HG02943 (cell line): ENCODE measurements at regions not wholly inside any gene's neighbourhood (a gene's known extent, or its start where the extent isn't known, plus 50 kb on each side); places are given as distances from the start of the nearest gene placed in this dataset.

Experiments used
- ATAC-seq: cut with Tn5 transposase; IDR thresholded peaks from one replicate; pipeline ENCODE4 v1.9.1; 2021; ENCODE audit warnings: mild to moderate bottlenecking, low read depth, moderate library complexity; ENCODE audit not compliant: unreplicated experiment

- no peak for ATAC-seq
Observed at GRCh38 chr9:26597542-26598149, 295.0 kb downstream of the CAAP1 start.

GRCh38 chr9:26579056-26579455 is 313.5 kb downstream of the CAAP1 start:
- ATAC-seq = no peak

DNA sequence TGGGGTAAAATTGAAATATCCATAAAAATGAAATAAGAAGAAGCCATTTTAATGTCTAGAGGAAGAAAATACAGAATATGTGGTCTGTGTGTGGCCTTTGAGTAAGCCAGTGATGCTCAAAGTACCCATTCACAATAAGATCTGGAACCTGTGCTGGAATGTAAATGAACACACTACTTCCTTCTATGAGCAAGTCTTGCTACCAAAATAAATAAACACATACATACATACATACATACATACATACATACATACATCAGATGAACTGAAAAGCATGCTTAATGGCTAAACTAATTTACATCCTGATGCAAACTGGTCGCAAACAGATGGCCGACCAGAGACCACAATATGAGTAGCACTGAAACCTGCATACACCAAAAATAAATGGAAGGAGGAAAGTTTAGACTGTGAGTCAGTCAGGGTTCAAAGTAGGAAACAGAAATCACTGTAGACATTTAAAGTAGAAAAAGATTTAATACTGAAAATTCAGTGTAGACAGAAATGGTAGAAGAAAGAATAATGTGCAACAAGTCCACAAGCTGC is 317.6 kb downstream of the CAAP1 start:
- no peak for ATAC-seq

- ATAC-seq = no peak
Observed at GRCh38 chr9:26574256-26574655, 318.3 kb downstream of the CAAP1 start.

- no peak for ATAC-seq
Observed at GRCh38 chr9:26567976-26568375, 324.6 kb downstream of the CAAP1 start.

GRCh38 chr9:26566141-26566540 is 326.5 kb downstream of the CAAP1 start:
- no peak for ATAC-seq

- no peak for ATAC-seq
Observed at GRCh38 chr9:26565118-26565517, 327.5 kb downstream of the CAAP1 start.

GRCh38 chr9:26562338-26562737 is 330.3 kb downstream of the CAAP1 start:
- no peak for ATAC-seq

DNA sequence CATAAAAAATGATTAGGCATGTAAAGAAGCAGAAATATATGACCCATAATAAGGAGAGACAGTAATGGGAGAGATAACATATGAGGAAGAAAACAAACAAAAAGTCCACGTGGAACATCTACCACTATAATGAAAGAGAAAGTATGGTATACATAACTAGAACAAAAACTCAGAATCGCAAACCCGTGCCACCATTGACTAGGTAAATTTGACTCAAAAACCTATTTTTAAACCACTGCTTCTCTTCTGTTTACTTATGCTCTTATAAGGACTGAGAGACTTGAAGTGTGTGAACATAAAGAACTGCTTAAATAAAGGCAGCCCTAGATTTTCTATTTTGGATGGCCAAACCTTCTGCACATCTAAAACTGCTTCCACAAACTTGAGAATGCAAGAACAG is 330.7 kb downstream of the CAAP1 start:
- ATAC-seq = no peak

GRCh38 chr9:26559506-26559905 is 333.1 kb downstream of the CAAP1 start:
- no peak for ATAC-seq

GRCh38 chr9:26551971-26552370 is 340.6 kb downstream of the CAAP1 start:
- ATAC-seq = no peak

DNA sequence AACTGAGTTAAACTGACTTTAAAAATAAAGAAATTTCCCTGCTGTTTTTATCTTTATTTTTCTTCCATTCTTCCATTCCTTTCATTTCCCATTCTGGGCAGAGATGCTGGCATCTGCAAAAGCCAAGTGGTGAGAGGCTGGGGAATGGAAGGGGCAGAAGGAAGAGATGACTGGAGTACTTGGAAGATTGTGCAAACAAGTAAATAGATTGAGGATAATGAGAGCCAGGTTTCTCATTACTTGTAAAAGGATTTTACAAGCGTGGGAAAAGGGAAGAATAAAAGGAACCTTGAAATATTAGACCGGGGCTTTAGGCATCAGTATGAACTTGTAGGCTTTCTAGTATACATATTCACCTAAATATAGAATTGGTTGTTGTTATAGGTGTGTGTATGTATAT is 341.2 kb downstream of the CAAP1 start:
- no peak for ATAC-seq

DNA sequence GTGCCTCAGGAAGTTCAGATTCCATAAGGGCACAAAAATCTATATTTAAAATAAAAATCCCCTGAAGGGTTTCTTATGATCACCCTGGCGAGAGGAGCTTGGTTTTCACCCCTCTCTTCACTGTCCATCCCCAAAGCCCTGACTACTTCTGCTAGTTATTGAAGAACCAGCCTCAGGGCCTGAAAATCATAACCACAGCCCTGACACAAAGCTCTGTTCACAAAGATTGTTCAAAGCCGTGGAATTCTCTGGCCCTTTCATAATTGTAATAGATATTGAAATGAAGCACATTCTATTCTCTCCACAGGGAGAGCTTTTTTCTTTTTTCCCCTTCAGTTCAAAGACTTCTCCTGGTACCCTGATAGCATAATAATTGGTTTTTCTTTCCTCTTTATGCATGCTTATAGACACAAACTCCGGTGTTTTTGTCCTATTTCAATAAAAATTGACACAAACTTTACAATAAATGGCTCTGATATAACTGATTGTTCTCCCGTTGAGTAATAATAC is 343.8 kb downstream of the CAAP1 start:
- no peak for ATAC-seq

GRCh38 chr9:26539867-26540493 is 352.6 kb downstream of the CAAP1 start:
- no peak for ATAC-seq

DNA sequence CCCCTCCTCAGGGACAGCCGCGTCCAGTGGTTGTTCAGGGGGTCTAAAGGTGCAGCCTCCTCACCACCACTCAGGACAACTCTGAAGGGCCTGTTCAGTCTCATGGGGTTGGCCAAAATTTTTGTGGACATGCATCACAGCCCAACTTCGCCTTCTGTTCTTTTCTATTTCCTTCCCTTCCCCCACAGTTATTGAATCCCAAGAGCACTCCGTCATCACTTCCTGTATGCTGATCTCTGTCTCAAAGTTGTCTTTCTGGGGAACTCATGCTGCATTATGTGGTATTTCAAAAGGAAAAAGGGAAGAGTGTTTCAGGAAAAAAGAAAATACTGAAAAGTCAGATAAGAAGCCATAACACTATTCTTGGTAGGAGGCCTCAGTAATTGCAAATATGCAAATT is 355.4 kb downstream of the CAAP1 start:
- no peak for ATAC-seq

DNA sequence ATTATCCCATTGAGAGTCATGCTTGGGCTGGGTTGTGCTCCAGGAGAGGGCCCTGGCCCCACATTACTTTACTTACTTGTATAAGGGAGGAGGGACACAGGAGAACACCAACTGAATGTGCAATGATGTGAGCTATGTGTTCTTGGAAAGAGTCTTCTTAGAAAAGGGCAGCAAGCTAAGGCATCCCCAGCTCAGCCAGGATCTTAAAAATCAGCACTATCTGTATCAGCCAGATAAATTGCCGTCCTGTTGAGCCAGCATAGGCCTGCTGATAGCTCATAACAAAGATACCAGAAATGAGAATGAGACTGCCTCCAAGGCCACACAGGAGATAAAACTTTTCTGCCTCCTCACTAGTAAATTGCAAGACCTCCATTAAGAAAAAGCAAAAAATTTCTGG is 357.5 kb downstream of the CAAP1 start:
- ATAC-seq = no peak

DNA sequence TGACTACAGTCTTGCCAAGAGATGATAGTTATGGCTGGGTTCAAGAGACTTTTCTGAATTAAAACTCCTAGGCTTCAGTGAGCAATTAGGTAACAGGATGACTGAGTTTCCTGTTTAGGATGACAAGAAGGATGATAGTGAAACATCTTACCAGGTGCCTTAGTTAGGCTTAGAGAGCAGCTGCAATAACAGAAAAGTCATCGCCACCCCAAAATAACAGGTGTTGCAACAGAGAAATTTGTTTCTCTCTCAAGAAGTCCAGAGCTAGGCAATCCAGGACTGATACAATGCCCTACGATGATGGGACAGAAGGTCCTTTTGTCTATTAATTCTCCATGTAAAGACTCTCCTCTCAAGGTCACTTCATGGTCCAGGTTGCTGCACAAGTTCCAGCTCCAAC is 361.8 kb downstream of the CAAP1 start:
- ATAC-seq = no peak

DNA sequence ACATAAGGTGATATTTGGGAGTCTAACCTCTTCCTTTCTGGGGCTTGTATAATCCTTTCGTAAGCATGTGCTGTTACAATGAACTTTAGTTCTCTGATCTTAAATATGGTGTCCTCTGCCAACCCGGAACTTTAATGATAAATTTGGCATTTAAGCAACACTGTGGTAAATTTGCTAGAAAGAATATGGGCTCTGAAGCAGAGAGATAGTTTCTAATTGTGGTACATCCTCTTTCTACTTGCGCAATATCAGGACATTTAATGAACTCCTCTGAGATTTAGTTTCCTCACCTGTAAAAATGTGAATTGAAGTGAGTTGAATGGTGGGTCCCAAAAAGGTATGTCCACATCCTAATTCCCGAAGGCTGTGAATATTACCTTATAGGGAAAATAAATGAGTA is 364.7 kb downstream of the CAAP1 start:
- no peak for ATAC-seq

- no peak for ATAC-seq
Observed at GRCh38 chr9:26524267-26524666, 368.3 kb downstream of the CAAP1 start.

GRCh38 chr9:26523577-26523976 is 369.0 kb downstream of the CAAP1 start:
- ATAC-seq = no peak

DNA sequence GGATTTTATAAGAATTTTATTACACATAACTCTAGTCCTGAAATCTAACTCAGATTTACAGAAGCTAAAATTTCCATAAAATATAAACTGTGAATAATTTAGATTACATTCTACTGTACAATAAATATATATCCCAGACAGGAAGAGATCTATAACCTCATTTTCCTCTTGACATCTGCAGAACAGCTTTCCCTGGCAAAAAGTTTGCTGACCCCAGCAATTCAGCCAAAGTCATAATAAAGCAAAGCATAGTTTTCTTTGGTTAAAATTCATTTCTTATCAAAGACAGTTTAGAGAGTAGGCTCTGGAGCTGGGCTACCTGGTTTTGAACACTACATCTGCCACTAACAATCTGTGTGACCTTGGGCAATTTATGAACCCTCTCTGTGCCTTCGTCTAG is 372.5 kb downstream of the CAAP1 start:
- ATAC-seq = no peak

DNA sequence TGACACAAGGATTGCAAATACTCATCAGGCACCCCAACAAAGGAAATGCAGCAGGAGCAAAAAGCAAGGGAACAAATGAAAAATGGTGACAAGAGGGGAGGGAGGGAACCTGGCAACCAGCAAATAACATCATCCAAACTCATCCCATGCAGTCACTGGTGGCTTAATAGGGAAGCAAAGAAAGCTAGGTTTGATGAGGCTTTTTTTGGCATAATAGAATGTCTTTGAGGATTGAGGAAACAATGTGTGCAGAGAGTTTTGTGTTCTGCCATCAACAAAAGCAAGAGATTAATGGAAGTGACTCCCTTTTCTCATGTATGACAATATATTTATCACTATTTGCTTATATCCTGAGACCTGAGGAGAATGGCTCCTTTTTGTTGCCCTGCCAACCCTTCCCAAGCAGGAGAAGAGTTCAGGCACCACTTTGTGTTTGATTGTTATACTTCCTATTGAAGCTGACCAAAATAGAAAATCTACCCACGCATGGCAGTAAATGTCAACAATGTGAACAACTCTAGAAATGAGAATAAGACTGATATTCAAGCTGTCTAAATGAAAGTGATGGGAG is 375.7 kb downstream of the CAAP1 start:
- ATAC-seq = no peak
